SK-N-SH (cell line): ENCODE measurements at regions not wholly inside any gene's neighbourhood (a gene's known extent, or its start where the extent isn't known, plus 50 kb on each side); places are given as distances from the start of the nearest gene placed in this dataset.

ENCODE experiments used
- CTCF ChIA-PET: fragments of 300-600, 350-600 bp; formaldehyde crosslinking; extraction: SDS; loops from one replicate; lab custom pipeline; 2021; lab: Yijun Ruan, JAX
- POLR2A ChIA-PET: fragments of 350-600 bp; sonication (Branson Sonifier 250); formaldehyde crosslinking; extraction: SDS; loops from one replicate; lab custom pipeline; 2020; ENCODE audit warnings: antibody characterized with exemption, inconsistent platforms; lab: Yijun Ruan, JAX
- DNase-seq: peaks from one replicate; pipeline ENCODE4 v3.0.0; 2012
- H2AFZ ChIP-seq: fragments of 200-600 bp; sonication (generic); 2 replicates; pipeline ENCODE4 v1.8.1; 2016; ENCODE audit warnings: antibody characterized with exemption, mild to moderate bottlenecking, low read depth
- H3F3A ChIP-seq: fragments of 200-600 bp; sonication (generic); replicated peaks from 2 replicates; pipeline ENCODE3; 2016; ENCODE audit warnings: antibody characterized with exemption, mild to moderate bottlenecking; ENCODE audit not compliant: insufficient read depth
- H3K27ac ChIP-seq, 2 experiments: fragments of 200-500 bp in 1 of 2; fragments of 200-600 bp in 1 of 2; sonication (Bioruptor generic) in 1 of 2; sonication (generic), shearing (Covaris generic) in 1 of 2; 2 replicates each; pipeline versions ENCODE4 v1.5.1 to v1.6.1; 2014 to 2016; ENCODE audit warnings: low read depth in 2 of 2, inconsistent platforms in 1 of 2, low read length in 1 of 2, mild to moderate bottlenecking in 1 of 2, mixed read lengths in 1 of 2
- H3K27me3 ChIP-seq: fragments of 200-600 bp; sonication (generic), shearing (Covaris generic); 2 replicates; pipeline ENCODE4 v1.6.1; 2016; ENCODE audit warnings: mixed run types; ENCODE audit not compliant: insufficient read depth
- H3K36me3 ChIP-seq, 2 experiments: fragments of 200-500 bp in 1 of 2; fragments of 200-600 bp in 1 of 2; sonication (Bioruptor generic) in 1 of 2; sonication (generic) in 1 of 2; replicated peaks in 1 of 2; 2 replicates each; pipeline versions ENCODE3 to v1.5.1; 2014 to 2016; ENCODE audit warnings: low read length in 1 of 2, mild to moderate bottlenecking in 1 of 2; ENCODE audit not compliant: insufficient read depth in 2 of 2, control insufficient read depth in 1 of 2
- H3K4me1 ChIP-seq, 2 experiments: fragments of 200-500 bp in 1 of 2; fragments of 200-600 bp in 1 of 2; sonication (Bioruptor generic) in 1 of 2; sonication (generic), shearing (Covaris generic) in 1 of 2; 2 replicates each; pipeline versions ENCODE4 v1.5.1 to v1.6.1; 2014 to 2016; ENCODE audit warnings: low read depth in 1 of 2, low read length in 1 of 2, mixed run types in 1 of 2; ENCODE audit not compliant: insufficient read depth in 2 of 2, control insufficient read depth in 1 of 2
- H3K4me2 ChIP-seq: fragments of 200-600 bp; sonication (generic), shearing (Covaris generic); 2 replicates; pipeline ENCODE4 v1.6.1; 2017; ENCODE audit warnings: mixed run types
- H3K4me3 ChIP-seq, 2 experiments: fragments of 200-500 bp in 1 of 2; fragments of 200-600 bp in 1 of 2; sonication (Bioruptor generic) in 1 of 2; sonication (generic), shearing (Covaris generic) in 1 of 2; 2 replicates each; pipeline versions ENCODE4 v1.5.1 to v1.8.1; 2014 to 2016; ENCODE audit warnings: low read depth in 2 of 2, inconsistent platforms in 1 of 2, low read length in 1 of 2, mild to moderate bottlenecking in 1 of 2, mixed read lengths in 1 of 2, moderate library complexity in 1 of 2
- H3K79me2 ChIP-seq: fragments of 200-600 bp; sonication (generic); 2 replicates; pipeline ENCODE4 v1.8.1; 2017; ENCODE audit warnings: mild to moderate bottlenecking; ENCODE audit not compliant: insufficient read depth
- H3K9ac ChIP-seq: fragments of 200-600 bp; sonication (generic); 2 replicates; pipeline ENCODE4 v1.6.1; 2017; ENCODE audit warnings: mixed run types
- H3K9me2 ChIP-seq: fragments of 200-600 bp; sonication (generic); 2 replicates; pipeline ENCODE4 v1.6.1; 2017; ENCODE audit warnings: mixed run types
- H3K9me3 ChIP-seq: fragments of 200-600 bp; sonication (generic); 2 replicates; pipeline ENCODE4 v1.6.1; 2017; ENCODE audit warnings: mixed run types, mild to moderate bottlenecking, moderate library complexity
- H4K20me1 ChIP-seq: fragments of 200-600 bp; sonication (generic); 2 replicates; pipeline ENCODE4 v1.6.1; 2017; ENCODE audit warnings: mild to moderate bottlenecking, mixed run types; ENCODE audit not compliant: insufficient read depth
- ELF1 ChIP-seq: IDR thresholded peaks from 2 replicates; pipeline ENCODE4 v1.4.0; 2012
- EP300 ChIP-seq, 2 experiments: IDR thresholded peaks; 2 replicates each; pipeline versions ENCODE4 v1.4.0 to v1.6.1; 2012; ENCODE audit warnings: borderline replicate concordance in 1 of 2, low read depth in 1 of 2, low read length in 1 of 2
- EZH2phosphoT487 ChIP-seq: fragments of 200-600 bp; sonication (generic); IDR thresholded peaks from 2 replicates; pipeline ENCODE4 v1.6.1; 2017; ENCODE audit warnings: low read depth, mixed run types, mild to moderate bottlenecking, antibody characterized with exemption, moderate library complexity, borderline replicate concordance
- FOSL2 ChIP-seq: IDR thresholded peaks from 2 replicates; pipeline ENCODE4 v1.4.0; 2012; ENCODE audit warnings: low read depth, mild to moderate bottlenecking, moderate library complexity, borderline replicate concordance
- FOXJ3 ChIP-seq: sonication (generic); formaldehyde crosslinking; IDR thresholded peaks from 2 replicates; pipeline ENCODE4 v1.5.1; 2020; ENCODE audit warnings: mild to moderate bottlenecking, missing genetic modification reagents
- FOXM1 ChIP-seq: IDR thresholded peaks from 2 replicates; pipeline ENCODE4 v1.4.0; 2012; ENCODE audit warnings: low read depth, mild to moderate bottlenecking
- JUND ChIP-seq: IDR thresholded peaks from 2 replicates; pipeline ENCODE4 v1.4.0; 2012
- NRF1 ChIP-seq: IDR thresholded peaks from 2 replicates; pipeline ENCODE4 v1.6.1; 2012; ENCODE audit warnings: low read depth, mild to moderate bottlenecking, low read length
- POLR2AphosphoS5 ChIP-seq: IDR thresholded peaks from 2 replicates; pipeline ENCODE4 v1.6.1; 2012; ENCODE audit warnings: low read depth, low read length
- RAD21 ChIP-seq: IDR thresholded peaks from 2 replicates; pipeline ENCODE4 v1.6.1; 2012; ENCODE audit warnings: mild to moderate bottlenecking, low read length
- SMC3 ChIP-seq: IDR thresholded peaks from 2 replicates; pipeline ENCODE4 v1.6.1; 2012; ENCODE audit warnings: low read depth, low read length, improper control_type of control experiment
- YY1 ChIP-seq: IDR thresholded peaks from 2 replicates; pipeline ENCODE4 v1.4.0; 2012; ENCODE audit warnings: low read depth, mild to moderate bottlenecking
- WGBS: methylation state at CpG from one replicate; pipeline ENCODE4 v1.1.6; 2017; ENCODE audit warnings: low lambda C conversion rate; 5-methylcytosine and 5-hydroxymethylcytosine counted together
- TF ChIP-seq, protein P1 (sequence below): fragments of 150-350 bp; IDR thresholded peaks from 2 replicates; pipeline ENCODE4 v1.6.1; 2017; ENCODE audit warnings: antibody characterized with exemption, low read length, low read depth, borderline replicate concordance
- TF ChIP-seq, protein P2 (sequence below): IDR thresholded peaks from 2 replicates; pipeline ENCODE4 v1.4.0; 2012; ENCODE audit warnings: low read depth, borderline replicate concordance

DNA sequence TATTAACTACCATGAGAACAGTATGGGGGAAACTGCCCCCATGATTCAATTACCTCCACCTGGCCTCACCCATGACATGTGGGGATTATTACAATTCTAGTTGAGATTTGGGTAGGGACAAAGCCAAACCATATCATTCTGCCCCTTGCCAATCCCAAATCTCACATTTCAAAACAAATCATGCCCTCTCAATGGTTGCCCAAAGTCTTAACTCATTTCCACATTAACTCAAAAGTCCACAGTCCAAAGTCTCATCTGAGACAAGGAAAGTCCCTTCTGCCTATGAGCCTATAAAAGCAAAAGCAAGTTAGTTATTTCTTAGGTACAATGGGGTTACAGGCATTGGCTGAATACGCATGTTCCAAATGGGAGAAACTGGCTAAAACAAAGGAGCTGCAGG lies 180.7 kb upstream of the CDH12 start:
- no peaks in the 10 kb centered on the region for H3K9me2 ChIP-seq
- no peak overlapping the region for H3K4me2 ChIP-seq
- no peaks in the 10 kb centered on the region for H3F3A ChIP-seq
- no peaks in the 10 kb centered on the region for H4K20me1 ChIP-seq
- H3K9me3 ChIP-seq = no peaks in the 10 kb centered on the region
- no peak overlapping the region for H3K27ac ChIP-seq
- H2AFZ ChIP-seq = no peak overlapping the region
- no peak for TF ChIP-seq FOXM1
- no peak for TF ChIP-seq EZH2phosphoT487
- no peak for TF ChIP-seq POLR2AphosphoS5
- no peak for TF ChIP-seq SMC3
- ChIA-PET POLR2A (no interaction called here), CTCF (no interaction called here)
- no peak overlapping the region for H3K9ac ChIP-seq
- no peaks in the 10 kb centered on the region for H3K4me1 ChIP-seq
- no peak overlapping the region for H3K4me3 ChIP-seq
- no peaks in the 10 kb centered on the region for H3K36me3 ChIP-seq
- WGBS = 18% methylated on average over 1 of the region's 1 CpG
- no peaks in the 10 kb centered on the region for H3K79me2 ChIP-seq
- DNase-seq = no peak
- H3K27me3 ChIP-seq = no peaks in the 10 kb centered on the region; the same call in 1 of the 2 replicates

DNA sequence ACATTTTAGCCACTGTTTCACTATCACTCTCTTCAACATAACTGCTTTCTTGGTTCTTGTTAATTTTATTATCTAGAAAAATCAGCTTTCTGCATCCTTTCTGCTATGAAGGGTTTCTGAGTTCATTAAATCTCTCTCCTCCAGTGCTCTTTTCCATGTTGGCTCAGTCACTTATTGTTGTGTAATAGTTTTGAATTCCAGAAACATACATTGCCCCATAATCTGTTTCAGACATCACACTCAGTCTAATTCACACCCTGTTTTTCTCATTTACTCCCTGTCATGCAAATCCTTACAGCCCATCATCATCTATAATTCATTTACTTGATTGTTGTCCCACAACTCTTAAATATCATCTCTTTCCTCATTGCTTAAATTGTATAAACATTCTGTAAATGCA lies 176.1 kb upstream of the CDH12 start:
- no peaks in the 10 kb centered on the region for H3K9me3 ChIP-seq
- no peaks in the 10 kb centered on the region for H3K9me2 ChIP-seq
- H3K4me3 ChIP-seq = no peak overlapping the region
- ChIA-PET CTCF (no interaction called here), POLR2A (no interaction called here)
- no peak for DNase-seq
- no peaks in the 10 kb centered on the region for H3K27me3 ChIP-seq
- no peaks in the 10 kb centered on the region for H4K20me1 ChIP-seq
- H3K79me2 ChIP-seq = no peaks in the 10 kb centered on the region
- H3F3A ChIP-seq = no peaks in the 10 kb centered on the region
- H3K4me1 ChIP-seq = no peaks in the 10 kb centered on the region
- TF ChIP-seq JUND (no peak), FOSL2 (no peak), RAD21 (no peak), POLR2AphosphoS5 (no peak)
- TF ChIP-seq, protein P1, sequence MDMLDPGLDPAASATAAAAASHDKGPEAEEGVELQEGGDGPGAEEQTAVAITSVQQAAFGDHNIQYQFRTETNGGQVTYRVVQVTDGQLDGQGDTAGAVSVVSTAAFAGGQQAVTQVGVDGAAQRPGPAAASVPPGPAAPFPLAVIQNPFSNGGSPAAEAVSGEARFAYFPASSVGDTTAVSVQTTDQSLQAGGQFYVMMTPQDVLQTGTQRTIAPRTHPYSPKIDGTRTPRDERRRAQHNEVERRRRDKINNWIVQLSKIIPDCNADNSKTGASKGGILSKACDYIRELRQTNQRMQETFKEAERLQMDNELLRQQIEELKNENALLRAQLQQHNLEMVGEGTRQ = no peak
- TF ChIP-seq, protein P2, sequence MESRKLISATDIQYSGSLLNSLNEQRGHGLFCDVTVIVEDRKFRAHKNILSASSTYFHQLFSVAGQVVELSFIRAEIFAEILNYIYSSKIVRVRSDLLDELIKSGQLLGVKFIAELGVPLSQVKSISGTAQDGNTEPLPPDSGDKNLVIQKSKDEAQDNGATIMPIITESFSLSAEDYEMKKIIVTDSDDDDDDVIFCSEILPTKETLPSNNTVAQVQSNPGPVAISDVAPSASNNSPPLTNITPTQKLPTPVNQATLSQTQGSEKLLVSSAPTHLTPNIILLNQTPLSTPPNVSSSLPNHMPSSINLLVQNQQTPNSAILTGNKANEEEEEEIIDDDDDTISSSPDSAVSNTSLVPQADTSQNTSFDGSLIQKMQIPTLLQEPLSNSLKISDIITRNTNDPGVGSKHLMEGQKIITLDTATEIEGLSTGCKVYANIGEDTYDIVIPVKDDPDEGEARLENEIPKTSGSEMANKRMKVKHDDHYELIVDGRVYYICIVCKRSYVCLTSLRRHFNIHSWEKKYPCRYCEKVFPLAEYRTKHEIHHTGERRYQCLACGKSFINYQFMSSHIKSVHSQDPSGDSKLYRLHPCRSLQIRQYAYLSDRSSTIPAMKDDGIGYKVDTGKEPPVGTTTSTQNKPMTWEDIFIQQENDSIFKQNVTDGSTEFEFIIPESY = no peak
- H3K4me2 ChIP-seq = no peak overlapping the region
- H3K9ac ChIP-seq = no peak overlapping the region
- no peak overlapping the region for H2AFZ ChIP-seq
- H3K36me3 ChIP-seq = no peaks in the 10 kb centered on the region
- no peak overlapping the region for H3K27ac ChIP-seq

DNA sequence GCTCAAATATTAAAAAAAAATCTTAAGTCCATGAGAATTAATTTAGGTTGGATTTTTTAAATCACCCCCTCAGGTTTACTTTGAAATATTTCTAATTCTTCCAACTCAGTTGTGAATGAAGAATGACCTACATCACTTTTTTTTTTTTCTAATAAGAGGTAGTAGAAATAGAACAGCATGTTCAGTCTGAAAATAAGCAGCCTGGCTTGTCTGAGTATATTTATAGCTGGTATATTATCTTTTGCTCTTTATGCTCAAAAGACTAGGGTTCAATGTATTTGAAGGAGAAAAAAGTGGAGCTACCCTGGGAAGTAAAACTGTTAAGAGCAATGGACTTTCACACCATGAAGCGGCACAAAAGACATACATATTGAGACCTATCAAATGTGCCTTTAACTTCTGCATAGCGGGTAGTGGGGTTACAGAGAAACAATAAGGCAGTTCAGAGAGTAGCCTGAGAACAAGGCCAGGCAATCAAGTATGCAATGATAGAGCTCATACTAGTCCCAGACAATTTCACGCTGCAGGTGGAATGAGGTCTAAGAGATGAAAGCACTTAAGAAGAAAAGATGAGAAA lies 175.4 kb upstream of the CDH12 start:
- Histone ChIP-seq H3K27me3 (no peaks in the 10 kb centered on the region), H3K4me2 (no peak overlapping the region), H3K79me2 (no peaks in the 10 kb centered on the region), H3K4me3 (no peak overlapping the region), H3K9me3 (no peaks in the 10 kb centered on the region), H4K20me1 (no peaks in the 10 kb centered on the region), H3K9ac (no peak overlapping the region), H2AFZ (no peak overlapping the region), H3K27ac (no peak overlapping the region)
- ChIA-PET CTCF (interaction anchor here (0.7 kb wide), 2 partner anchors 256 to 598 kb away, joined by 3 to 6 read pairs; no protein-coding TSS in a partner anchor), POLR2A (no interaction called here)
- no peak for TF ChIP-seq YY1
- TF ChIP-seq, protein P2 = no peak
- TF ChIP-seq EP300 (IDR thresholded peaks at IDR 0.05; ENCODE audit: borderline replicate concordance in 1 of 2, low read depth in 1 of 2, low read length in 1 of 2) = no peak
- no peak for TF ChIP-seq ELF1
- TF ChIP-seq NRF1 = no peak
- TF ChIP-seq FOXJ3 (CRISPR knock-in tag) = no peak
- TF ChIP-seq, all 33 proteins: peak for 0
- no peaks in the 10 kb centered on the region for H3F3A ChIP-seq
- no peaks in the 10 kb centered on the region for H3K4me1 ChIP-seq
- no peak for DNase-seq
- H3K9me2 ChIP-seq = no peaks in the 10 kb centered on the region
- WGBS = 9% methylated on average over 3 of the region's 3 CpGs
- no peaks in the 10 kb centered on the region for H3K36me3 ChIP-seq
